PC-3 (cell line): ENCODE measurements at regions not wholly inside any gene's neighbourhood (a gene's known extent, or its start where the extent isn't known, plus 50 kb on each side); places are given as distances from the start of the nearest gene placed in this dataset.

ENCODE experiments used
- ATAC-seq: fragments of 200-7000 bp; cut with Tn5 transposase; 2 replicates; pipeline ENCODE4 v1.9.1; 2020; ENCODE audit warnings: mild to moderate bottlenecking, moderate library complexity
- BruUV-seq: library from RNA; stranded (reverse); fragments of 400-500 nt; replicated peaks from 2 replicates; lab custom pipeline; 2021; lab: Mats Ljungman, UMichigan
- CTCF ChIA-PET: fragments of 300-600 bp; sonication (Branson Sonifier 250); formaldehyde crosslinking; loops from one replicate; lab custom pipeline; 2022; ENCODE audit warnings: antibody characterized with exemption; lab: Charles Lee
- POLR2A ChIA-PET: fragments of 300-600 bp; sonication (Branson Sonifier 250); formaldehyde crosslinking; loops from one replicate; lab custom pipeline; 2022; ENCODE audit warnings: antibody characterized with exemption; ENCODE audit not compliant: unreplicated experiment; lab: Charles Lee
- DNase-seq: peaks from one replicate; pipeline ENCODE4 v3.0.0-alpha.2; 2015
- H2AFZ ChIP-seq: fragments of 300-600 bp; sonication (generic); 2 replicates; pipeline ENCODE4 v1.6.0; 2016; ENCODE audit warnings: antibody characterized with exemption, low read length
- H3F3A ChIP-seq: fragments of 300-600 bp; sonication (generic); one replicate; pipeline ENCODE4 v1.6.0; 2017; ENCODE audit warnings: antibody characterized with exemption, low read length, control low read depth, mild to moderate bottlenecking; ENCODE audit not compliant: unreplicated experiment
- H3K27ac ChIP-seq: fragments of 300-600 bp; sonication (generic); 2 replicates; pipeline ENCODE4 v1.5.1; 2016; ENCODE audit warnings: mild to moderate bottlenecking, low read length
- H3K27me3 ChIP-seq: fragments of 300-600 bp; sonication (generic); 2 replicates; pipeline ENCODE4 v1.6.1; 2016; ENCODE audit warnings: low read length, mixed read lengths
- H3K36me3 ChIP-seq: fragments of 300-600 bp; sonication (generic); 2 replicates; pipeline ENCODE4 v1.6.1; 2016; ENCODE audit warnings: low read depth, mixed run types, low read length, mixed read lengths
- H3K4me1 ChIP-seq: fragments of 300-600 bp; sonication (generic); 2 replicates; pipeline ENCODE4 v1.5.1; 2016; ENCODE audit warnings: low read length; ENCODE audit not compliant: insufficient read depth
- H3K4me2 ChIP-seq: fragments of 300-600 bp; sonication (generic); 2 replicates; pipeline ENCODE4 v1.6.0; 2016; ENCODE audit warnings: low read length
- H3K4me3 ChIP-seq: fragments of 300-600 bp; sonication (generic); 2 replicates; pipeline ENCODE4 v1.5.1; 2016; ENCODE audit warnings: mild to moderate bottlenecking, low read length, mixed read lengths
- H3K79me2 ChIP-seq: fragments of 300-600 bp; sonication (generic); 2 replicates; pipeline ENCODE4 v1.6.1; 2017; ENCODE audit warnings: low read length, mixed read lengths
- H3K9ac ChIP-seq: fragments of 300-600 bp; sonication (generic); 2 replicates; pipeline ENCODE4 v1.6.0; 2016; ENCODE audit warnings: mild to moderate bottlenecking, low read length
- H3K9me2 ChIP-seq: fragments of 300-600 bp; sonication (generic); replicated peaks from 2 replicates; pipeline ENCODE4 v1.6.1; 2016; ENCODE audit warnings: mixed run types, low read length, mixed read lengths
- H3K9me3 ChIP-seq: fragments of 300-600 bp; sonication (generic); 2 replicates; pipeline ENCODE4 v1.6.1; 2016; ENCODE audit warnings: low read length, mixed read lengths
- H4K20me1 ChIP-seq: fragments of 300-600 bp; sonication (generic); 2 replicates; pipeline ENCODE4 v1.6.1; 2016; ENCODE audit warnings: low read length, mixed read lengths
- EZH2 ChIP-seq: fragments of 300-600 bp; sonication (generic); IDR thresholded peaks from one replicate; pipeline ENCODE4 v1.6.1; 2017; ENCODE audit warnings: antibody characterized with exemption, mild to moderate bottlenecking, low read length; ENCODE audit not compliant: unreplicated experiment
- EZH2phosphoT487 ChIP-seq: fragments of 300-600 bp; sonication (generic); IDR thresholded peaks from 2 replicates; pipeline ENCODE4 v1.6.1; 2018; ENCODE audit warnings: mild to moderate bottlenecking, antibody characterized with exemption, low read length, borderline replicate concordance
- intact Hi-C: fragments of 100-400 bp; cut with micrococcal nuclease; formaldehyde crosslinking; loops from 2 replicates; pipeline ENCODE4 v1.9.0; 2023
- TF ChIP-seq, protein P1 (sequence below): fragments of 300-600 bp; sonication (generic); conservative IDR thresholded peaks from 2 replicates; pipeline ENCODE4 v1.5.1; 2017; ENCODE audit warnings: antibody characterized with exemption, low read depth, mild to moderate bottlenecking, low read length

DNA sequence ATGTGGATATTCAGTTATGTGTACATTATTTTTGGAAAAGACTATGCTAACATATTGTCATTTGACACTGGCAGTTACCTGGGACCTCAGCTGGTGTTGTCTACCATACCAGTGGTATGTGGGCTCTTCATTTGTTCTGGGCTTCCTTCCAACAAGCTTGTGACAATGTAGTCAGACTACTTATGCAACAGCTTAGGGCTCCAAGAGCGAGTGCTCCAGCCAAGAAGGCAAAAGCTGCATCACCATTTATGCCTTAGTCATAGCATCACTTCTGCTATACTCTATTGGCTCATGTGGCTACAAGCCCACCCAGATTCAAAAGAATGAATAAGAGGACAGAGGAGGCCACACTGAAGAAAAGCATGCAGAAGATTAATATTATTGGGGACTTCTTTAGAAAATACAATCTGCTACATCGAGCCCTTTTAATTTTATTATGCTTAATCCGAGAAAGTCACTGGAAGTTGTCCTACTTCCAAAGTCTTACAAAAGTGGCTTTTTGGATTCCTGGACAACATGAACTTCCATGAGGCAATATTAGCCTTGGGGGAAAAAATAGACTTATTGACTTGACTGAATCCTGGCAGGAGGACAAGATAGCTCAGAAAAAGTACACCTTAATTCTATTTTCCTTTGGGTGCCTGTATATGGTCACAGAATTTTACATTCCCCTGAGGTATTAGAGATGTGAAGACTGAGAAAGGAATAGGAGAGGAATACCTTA lies 529.4 kb upstream of the HTR2A start:
- Histone ChIP-seq H3K79me2 (no peaks in the 10 kb centered on the region), H2AFZ (no peak overlapping the region), H3F3A (no peaks in the 10 kb centered on the region), H3K4me1 (peaks cover 4% of the 10 kb centered on the region; the same call in 1 of the 2 replicates), H4K20me1 (no peaks in the 10 kb centered on the region), H3K27me3 (no peaks in the 10 kb centered on the region), H3K4me3 (no peak overlapping the region), H3K36me3 (no peaks in the 10 kb centered on the region), H3K4me2 (no peak overlapping the region), H3K27ac (no peak overlapping the region), H3K9me2 (no peaks in the 10 kb centered on the region), H3K9me3 (no peaks in the 10 kb centered on the region), H3K9ac (no peak overlapping the region)
- intact Hi-C loops, result no loop called here
- no TSS peak for BruUV-seq
- TF ChIP-seq EZH2phosphoT487, result no peak
- TF ChIP-seq EZH2, result no peak
- TF ChIP-seq, protein P1, sequence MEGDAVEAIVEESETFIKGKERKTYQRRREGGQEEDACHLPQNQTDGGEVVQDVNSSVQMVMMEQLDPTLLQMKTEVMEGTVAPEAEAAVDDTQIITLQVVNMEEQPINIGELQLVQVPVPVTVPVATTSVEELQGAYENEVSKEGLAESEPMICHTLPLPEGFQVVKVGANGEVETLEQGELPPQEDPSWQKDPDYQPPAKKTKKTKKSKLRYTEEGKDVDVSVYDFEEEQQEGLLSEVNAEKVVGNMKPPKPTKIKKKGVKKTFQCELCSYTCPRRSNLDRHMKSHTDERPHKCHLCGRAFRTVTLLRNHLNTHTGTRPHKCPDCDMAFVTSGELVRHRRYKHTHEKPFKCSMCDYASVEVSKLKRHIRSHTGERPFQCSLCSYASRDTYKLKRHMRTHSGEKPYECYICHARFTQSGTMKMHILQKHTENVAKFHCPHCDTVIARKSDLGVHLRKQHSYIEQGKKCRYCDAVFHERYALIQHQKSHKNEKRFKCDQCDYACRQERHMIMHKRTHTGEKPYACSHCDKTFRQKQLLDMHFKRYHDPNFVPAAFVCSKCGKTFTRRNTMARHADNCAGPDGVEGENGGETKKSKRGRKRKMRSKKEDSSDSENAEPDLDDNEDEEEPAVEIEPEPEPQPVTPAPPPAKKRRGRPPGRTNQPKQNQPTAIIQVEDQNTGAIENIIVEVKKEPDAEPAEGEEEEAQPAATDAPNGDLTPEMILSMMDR, result no peak
- DNase-seq (peak; percentile 81), ATAC-seq (no peak; the same call in none of the 2 replicates)
- ChIA-PET POLR2A (no interaction called here), CTCF (no interaction called here)

DNA sequence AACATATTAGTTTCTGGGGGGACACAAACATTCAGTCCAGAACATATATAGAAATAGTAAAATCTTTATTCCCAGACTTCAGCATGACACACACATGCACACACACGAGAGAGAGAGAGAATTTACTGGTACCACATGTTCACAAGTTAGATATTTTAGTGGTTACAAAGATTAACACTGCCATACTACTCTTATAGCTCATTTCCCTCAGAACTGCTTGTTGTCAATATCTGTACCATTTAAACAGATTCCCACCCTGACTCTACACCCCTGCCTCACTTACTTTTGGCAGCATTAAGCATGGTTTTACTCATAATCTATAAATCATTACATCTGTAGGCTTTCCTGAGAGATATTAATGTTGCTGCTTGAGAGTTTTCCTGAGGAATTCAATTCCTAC lies 524.7 kb upstream of the HTR2A start:
- CTCF ChIA-PET, result no interaction called here
- TF ChIP-seq EZH2phosphoT487 (no peak), EZH2 (no peak)
- TF ChIP-seq, protein P1, result no peak
- no peaks in the 10 kb centered on the region for H3K36me3 ChIP-seq
- no peak overlapping the region for H2AFZ ChIP-seq
- H3K4me2 ChIP-seq, result no peak overlapping the region
- H3K4me3 ChIP-seq, result no peak overlapping the region
- no peaks in the 10 kb centered on the region for H3K9me3 ChIP-seq
- BruUV-seq, result no TSS peak
- DNase-seq, result no peak
- H4K20me1 ChIP-seq, result no peaks in the 10 kb centered on the region
- no peaks in the 10 kb centered on the region for H3K27me3 ChIP-seq
- no peaks in the 10 kb centered on the region for H3K9me2 ChIP-seq
- peaks cover 24% of the 10 kb centered on the region for H3K4me1 ChIP-seq
- intact Hi-C loops, result no loop called here
- POLR2A ChIA-PET, result interaction anchor here (0.6 kb wide), 1 partner anchor 8 kb away, joined by 3 read pairs; no protein-coding TSS in a partner anchor
- H3K27ac ChIP-seq, result peak overlapping the region; percentile 85; the same call in 1 of the 2 replicates
- H3K9ac ChIP-seq, result no peak overlapping the region
- no peak for ATAC-seq
- H3K79me2 ChIP-seq, result no peaks in the 10 kb centered on the region
- no peaks in the 10 kb centered on the region for H3F3A ChIP-seq

DNA sequence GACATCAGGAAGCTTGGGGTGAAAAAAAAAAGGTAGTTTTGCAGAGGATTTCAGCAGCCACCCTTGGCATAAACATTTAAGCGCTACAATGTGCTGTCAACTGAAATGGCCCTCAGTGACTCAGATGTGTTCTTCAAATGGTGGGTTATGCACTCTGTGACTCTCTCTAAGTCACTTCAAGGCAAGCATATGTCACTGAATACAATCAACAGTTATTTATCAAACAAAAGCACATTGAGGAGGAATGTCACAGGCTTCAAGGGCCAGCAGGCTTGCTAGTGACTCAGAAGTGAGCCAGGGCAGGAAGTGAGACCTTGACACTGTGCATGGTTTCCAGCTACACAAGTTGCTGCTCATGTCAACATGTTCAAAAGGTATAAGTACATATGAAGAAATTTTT lies 523.7 kb upstream of the HTR2A start:
- peak overlapping the region; percentile 85 for H3K27ac ChIP-seq
- no peaks in the 10 kb centered on the region for H3K27me3 ChIP-seq
- H3K79me2 ChIP-seq, result no peaks in the 10 kb centered on the region
- intact Hi-C loops, result no loop called here
- ChIA-PET POLR2A (no interaction called here), CTCF (interaction anchor here (0.5 kb wide), 1 partner anchor 70 kb away, joined by 4 read pairs; no protein-coding TSS in a partner anchor)
- peak overlapping the region; percentile 34 for H3K9ac ChIP-seq
- peak overlapping the region; percentile 48; the same call in 1 of the 2 replicates for H3K4me2 ChIP-seq
- peaks cover 21% of the 10 kb centered on the region for H3K4me1 ChIP-seq
- H3K9me2 ChIP-seq, result no peaks in the 10 kb centered on the region
- no peak overlapping the region for H3K4me3 ChIP-seq
- TF ChIP-seq, protein P1, result no peak
- TF ChIP-seq EZH2 (no peak), EZH2phosphoT487 (no peak)
- no peaks in the 10 kb centered on the region for H4K20me1 ChIP-seq
- H3F3A ChIP-seq, result no peaks in the 10 kb centered on the region
- ATAC-seq (peak; percentile 88), DNase-seq (peak; percentile 72)
- no TSS peak for BruUV-seq
- H3K36me3 ChIP-seq, result no peaks in the 10 kb centered on the region
- H3K9me3 ChIP-seq, result no peaks in the 10 kb centered on the region
- H2AFZ ChIP-seq, result 0 out of 2 replicates have a peak overlapping the region, but pooled peaks have one; percentile 44
